ENCODE measurements at regions not wholly inside any gene's neighbourhood (a gene's known extent, or its start where the extent isn't known, plus 50 kb on each side); places are given as distances from the start of the nearest gene placed in this dataset.

- Histone ChIP-seq H2BK120ac (ENCODE audit: low read depth, low read length) (no peak overlapping the region), H3K27ac (replicated peaks; ENCODE audit: low read length) (no peak overlapping the region), H2AFZ (ENCODE audit: low read length) (peak overlapping the region; percentile 65), H3K4me3 (ENCODE audit: low read length in 2 of 2) (no peak overlapping the region), H3K23ac (ENCODE audit: low read depth, low read length, poor library complexity) (no peak overlapping the region), H4K8ac (ENCODE audit: low read depth, low read length) (no peak overlapping the region), H3K4me2 (ENCODE audit: insufficient read depth, low read length, poor library complexity, severe bottlenecking) (no peak overlapping the region), H3K9me3 (replicated peaks in 1 of 2; ENCODE audit: control insufficient read depth in 2 of 2, insufficient read depth in 1 of 2, low read depth in 1 of 2, low read length in 2 of 2) (peaks cover 0 to 2% of the 10 kb centered on the region in 2 donors), H3K4me1 (ENCODE audit: control insufficient read depth in 2 of 2, insufficient read depth in 1 of 2, low read depth in 1 of 2, low read length in 2 of 2) (no peaks in the 10 kb centered on the region), H4K91ac (ENCODE audit: low read depth, low read length, poor library complexity) (no peak overlapping the region), H3K4ac (ENCODE audit: low read length) (no peak overlapping the region), H3K18ac (ENCODE audit: low read length) (no peak overlapping the region), H3K36me3 (replicated peaks in 1 of 2; ENCODE audit: control insufficient read depth in 2 of 2, insufficient read depth in 2 of 2, low read length in 2 of 2) (no peaks in the 10 kb centered on the region), H3K14ac (ENCODE audit: low read length) (no peak overlapping the region), H2BK5ac (ENCODE audit: low read length) (no peak overlapping the region), H2AK5ac (ENCODE audit: low read depth, low read length) (no peak overlapping the region), H3K27me3 (ENCODE audit: control insufficient read depth in 3 of 3, insufficient read depth in 3 of 3, low read depth in 1 of 3, low read length in 3 of 3) (no peaks in the 10 kb centered on the region), H3K79me1 (ENCODE audit: low read depth, low read length) (no peaks in the 10 kb centered on the region), H3K9ac (ENCODE audit: low read depth, low read length, poor library complexity) (no peak overlapping the region), H2BK15ac (ENCODE audit: low read length) (no peak overlapping the region), H2BK12ac (ENCODE audit: low read length) (no peak overlapping the region)
- peak; percentile 1 for DNase-seq (ENCODE audit: low spot score)
Measured at GRCh38 chr2:155815851-155816250, 516.7 kb downstream of the NR4A2 start.

GRCh38 chr2:155815275-155815674 is 517.2 kb downstream of the NR4A2 start:
- no peak overlapping the region for H4K8ac ChIP-seq (ENCODE audit: low read depth, low read length)
- no peak overlapping the region for H2AK5ac ChIP-seq (ENCODE audit: low read depth, low read length)
- H3K9me3 ChIP-seq (replicated peaks in 1 of 2; ENCODE audit: control insufficient read depth in 2 of 2, insufficient read depth in 1 of 2, low read depth in 1 of 2, low read length in 2 of 2) = peaks cover 0 to 2% of the 10 kb centered on the region in 2 donors
- no peaks in the 10 kb centered on the region for H3K4me1 ChIP-seq (ENCODE audit: control insufficient read depth in 2 of 2, insufficient read depth in 1 of 2, low read depth in 1 of 2, low read length in 2 of 2)
- H3K4ac ChIP-seq (ENCODE audit: low read length) = no peak overlapping the region
- no peaks in the 10 kb centered on the region for H3K79me1 ChIP-seq (ENCODE audit: low read depth, low read length)
- no peak overlapping the region for H2BK120ac ChIP-seq (ENCODE audit: low read depth, low read length)
- no peak overlapping the region for H3K14ac ChIP-seq (ENCODE audit: low read length)
- H3K23ac ChIP-seq (ENCODE audit: low read depth, low read length, poor library complexity) = no peak overlapping the region
- WGBS, 2 donors (ENCODE audit: extremely low coverage in 2 of 2, insufficient read length in 2 of 2, insufficient replicate concordance in 1 of 2) = no CpG with 5 or more reads among the region's 1 CpG
- no peak overlapping the region for H3K27ac ChIP-seq (replicated peaks; ENCODE audit: low read length)
- peak overlapping the region; percentile 65 for H2AFZ ChIP-seq (ENCODE audit: low read length)
- no peak overlapping the region for H2BK12ac ChIP-seq (ENCODE audit: low read length)
- no peak overlapping the region for H3K4me3 ChIP-seq (ENCODE audit: low read length in 2 of 2)
- no peak overlapping the region for H2BK15ac ChIP-seq (ENCODE audit: low read length)
- H2BK5ac ChIP-seq (ENCODE audit: low read length) = no peak overlapping the region
- H4K91ac ChIP-seq (ENCODE audit: low read depth, low read length, poor library complexity) = no peak overlapping the region
- H3K9ac ChIP-seq (ENCODE audit: low read depth, low read length, poor library complexity) = no peak overlapping the region
- no peaks in the 10 kb centered on the region for H3K27me3 ChIP-seq (ENCODE audit: control insufficient read depth in 3 of 3, insufficient read depth in 3 of 3, low read depth in 1 of 3, low read length in 3 of 3)
- no peak for DNase-seq (ENCODE audit: low spot score)
- no peak overlapping the region for H3K18ac ChIP-seq (ENCODE audit: low read length)
- H3K4me2 ChIP-seq (ENCODE audit: insufficient read depth, low read length, poor library complexity, severe bottlenecking) = no peak overlapping the region
- no peaks in the 10 kb centered on the region for H3K36me3 ChIP-seq (replicated peaks in 1 of 2; ENCODE audit: control insufficient read depth in 2 of 2, insufficient read depth in 2 of 2, low read length in 2 of 2)

- Histone ChIP-seq H3K23ac (ENCODE audit: low read depth, low read length, poor library complexity) (no peak overlapping the region), H2BK15ac (ENCODE audit: low read length) (no peak overlapping the region)
- WGBS, 2 donors (ENCODE audit: extremely low coverage in 2 of 2, insufficient read length in 2 of 2, insufficient replicate concordance in 1 of 2) = no CpG with 5 or more reads among the region's 1 CpG
Measured at GRCh38 chr2:155810411-155810810, 522.1 kb downstream of the NR4A2 start.

GRCh38 chr2:155802888-155803287 is 529.6 kb downstream of the NR4A2 start:
- H3K4me2 ChIP-seq (ENCODE audit: insufficient read depth, low read length, poor library complexity, severe bottlenecking) = no peak overlapping the region
- H2BK5ac ChIP-seq (ENCODE audit: low read length) = no peak overlapping the region
- no peak overlapping the region for H2BK15ac ChIP-seq (ENCODE audit: low read length)
- no peak overlapping the region for H3K4me3 ChIP-seq (ENCODE audit: low read length in 2 of 2)
- H3K9ac ChIP-seq (ENCODE audit: low read depth, low read length, poor library complexity) = no peak overlapping the region
- H2AK5ac ChIP-seq (ENCODE audit: low read depth, low read length) = no peak overlapping the region
- no peak overlapping the region for H2BK120ac ChIP-seq (ENCODE audit: low read depth, low read length)
- no peak for DNase-seq (ENCODE audit: low spot score)
- no peak overlapping the region for H2AFZ ChIP-seq (ENCODE audit: low read length)
- no peak overlapping the region for H3K23ac ChIP-seq (ENCODE audit: low read depth, low read length, poor library complexity)
- no peaks in the 10 kb centered on the region for H3K27me3 ChIP-seq (ENCODE audit: control insufficient read depth in 3 of 3, insufficient read depth in 3 of 3, low read depth in 1 of 3, low read length in 3 of 3)
- WGBS, 2 donors (ENCODE audit: extremely low coverage in 2 of 2, insufficient read length in 2 of 2, insufficient replicate concordance in 1 of 2) = no CpG with 5 or more reads among the region's 5 CpGs
- H3K9me3 ChIP-seq (replicated peaks in 1 of 2; ENCODE audit: control insufficient read depth in 2 of 2, insufficient read depth in 1 of 2, low read depth in 1 of 2, low read length in 2 of 2) = peaks cover 0 to 1% of the 10 kb centered on the region in 2 donors
- no peak overlapping the region for H3K27ac ChIP-seq (replicated peaks; ENCODE audit: low read length)
- H3K36me3 ChIP-seq (replicated peaks in 1 of 2; ENCODE audit: control insufficient read depth in 2 of 2, insufficient read depth in 2 of 2, low read length in 2 of 2) = no peaks in the 10 kb centered on the region
- H3K4me1 ChIP-seq (ENCODE audit: control insufficient read depth in 2 of 2, insufficient read depth in 1 of 2, low read depth in 1 of 2, low read length in 2 of 2) = no peaks in the 10 kb centered on the region
- H2BK12ac ChIP-seq (ENCODE audit: low read length) = no peak overlapping the region
- no peak overlapping the region for H3K4ac ChIP-seq (ENCODE audit: low read length)
- no peak overlapping the region for H3K14ac ChIP-seq (ENCODE audit: low read length)
- no peaks in the 10 kb centered on the region for H3K79me1 ChIP-seq (ENCODE audit: low read depth, low read length)
- H4K8ac ChIP-seq (ENCODE audit: low read depth, low read length) = no peak overlapping the region
- H3K18ac ChIP-seq (ENCODE audit: low read length) = no peak overlapping the region
- no peak overlapping the region for H4K91ac ChIP-seq (ENCODE audit: low read depth, low read length, poor library complexity)

More at GRCh38 chr2:155810411-155810810, 522.1 kb downstream of the NR4A2 start:
- DNase-seq (ENCODE audit: low spot score) = no peak
- Histone ChIP-seq H3K4me2 (ENCODE audit: insufficient read depth, low read length, poor library complexity, severe bottlenecking) (no peak overlapping the region), H2BK12ac (ENCODE audit: low read length) (no peak overlapping the region), H2AK5ac (ENCODE audit: low read depth, low read length) (no peak overlapping the region), H3K4ac (ENCODE audit: low read length) (no peak overlapping the region), H3K4me3 (ENCODE audit: low read length in 2 of 2) (no peak overlapping the region), H3K14ac (ENCODE audit: low read length) (no peak overlapping the region), H4K91ac (ENCODE audit: low read depth, low read length, poor library complexity) (no peak overlapping the region), H3K9me3 (replicated peaks in 1 of 2; ENCODE audit: control insufficient read depth in 2 of 2, insufficient read depth in 1 of 2, low read depth in 1 of 2, low read length in 2 of 2) (no peaks in the 10 kb centered on the region), H2AFZ (ENCODE audit: low read length) (no peak overlapping the region), H3K27me3 (ENCODE audit: control insufficient read depth in 3 of 3, insufficient read depth in 3 of 3, low read depth in 1 of 3, low read length in 3 of 3) (no peaks in the 10 kb centered on the region), H3K9ac (ENCODE audit: low read depth, low read length, poor library complexity) (no peak overlapping the region), H2BK120ac (ENCODE audit: low read depth, low read length) (no peak overlapping the region), H2BK5ac (ENCODE audit: low read length) (no peak overlapping the region), H3K79me1 (ENCODE audit: low read depth, low read length) (no peaks in the 10 kb centered on the region), H3K18ac (ENCODE audit: low read length) (no peak overlapping the region), H4K8ac (ENCODE audit: low read depth, low read length) (no peak overlapping the region), H3K36me3 (replicated peaks in 1 of 2; ENCODE audit: control insufficient read depth in 2 of 2, insufficient read depth in 2 of 2, low read length in 2 of 2) (no peaks in the 10 kb centered on the region), H3K4me1 (ENCODE audit: control insufficient read depth in 2 of 2, insufficient read depth in 1 of 2, low read depth in 1 of 2, low read length in 2 of 2) (no peaks in the 10 kb centered on the region), H3K27ac (replicated peaks; ENCODE audit: low read length) (no peak overlapping the region)

All from neuronal stem cell (in vitro differentiated cells).